ENCODE measurements at regions not wholly inside any gene's neighbourhood (a gene's known extent, or its start where the extent isn't known, plus 50 kb on each side); places are given as distances from the start of the nearest gene placed in this dataset.

DNA sequence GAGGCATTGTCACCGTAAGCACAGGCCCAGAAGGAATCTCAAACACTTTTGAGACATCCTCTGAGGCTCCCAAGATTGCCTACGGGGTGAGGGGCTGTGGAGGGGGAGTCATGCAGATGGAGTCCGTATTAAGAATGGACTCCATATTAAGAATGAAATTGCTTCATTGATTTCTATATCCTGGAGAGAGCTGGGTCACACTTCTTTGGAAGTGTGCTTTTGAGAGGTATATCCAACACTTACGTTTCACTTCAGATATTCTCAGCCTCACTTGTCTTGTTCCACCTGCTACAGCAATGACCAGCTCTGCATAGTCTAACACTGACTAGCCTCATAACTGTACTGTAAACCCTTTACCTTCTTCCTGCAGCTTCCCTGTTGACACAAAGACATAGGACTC lies 62.6 kb upstream of the ARHGAP5 start:
- ATAC-seq = no peak

DNA sequence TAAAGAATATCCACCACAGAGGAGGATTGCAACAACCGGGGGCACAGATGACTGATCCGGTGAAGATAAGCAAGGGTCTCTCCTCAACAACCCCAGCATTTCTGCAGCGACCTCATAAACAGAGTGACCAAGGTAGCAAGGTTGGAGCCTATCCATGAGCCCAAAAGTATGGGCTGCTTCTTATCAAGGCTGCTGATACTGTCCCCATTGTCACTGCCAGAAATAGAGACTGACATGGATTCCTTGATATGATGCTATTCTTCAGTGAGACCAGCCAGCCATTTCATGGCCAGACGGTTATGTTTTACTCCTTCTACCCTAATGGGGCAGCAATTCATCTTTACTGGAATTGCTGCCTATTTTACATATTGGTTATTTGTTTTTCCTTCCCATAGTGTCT lies 61.9 kb upstream of the ARHGAP5 start:
- no peak for ATAC-seq
- TF ChIP-seq SNAI2 (CRISPR knock-in tag; IDR thresholded peaks at IDR 0.05) = no peak

More for the DNA sequence above, 62.6 kb upstream of the ARHGAP5 start:
- TF ChIP-seq ZC3H10 (CRISPR knock-in tag; IDR thresholded peaks at IDR 0.05) (no peak), ZNF565 (CRISPR knock-in tag; conservative IDR thresholded peaks at IDR 0.05; ENCODE audit: low read depth) (no peak), BACH2 (CRISPR knock-in tag; IDR thresholded peaks at IDR 0.05; ENCODE audit: borderline replicate concordance) (no peak), ZFP3 (CRISPR knock-in tag; IDR thresholded peaks at IDR 0.05) (no peak), ZFP30 (CRISPR knock-in tag; IDR thresholded peaks at IDR 0.05) (no peak), ISL1 (CRISPR knock-in tag; IDR thresholded peaks at IDR 0.05) (no peak)

DNA sequence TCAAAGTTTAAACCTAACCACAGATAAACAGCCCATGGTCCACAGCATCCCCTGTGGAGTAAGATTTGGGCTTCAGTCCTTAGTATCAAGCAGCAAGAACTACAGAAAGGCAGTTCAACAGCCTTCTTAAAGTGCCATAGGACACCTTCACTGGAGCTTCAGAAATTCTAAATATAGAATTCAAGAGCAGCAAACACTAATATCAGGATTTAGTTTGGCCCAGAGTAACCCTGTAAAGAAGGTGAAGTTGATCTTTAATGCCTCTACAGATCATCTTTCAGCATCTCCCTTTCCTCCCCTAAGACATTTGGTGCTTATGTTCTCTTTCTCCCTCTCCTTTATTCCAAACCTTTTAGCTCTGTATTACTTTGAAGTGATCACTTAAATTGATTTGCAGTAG lies 59.5 kb upstream of the ARHGAP5 start:
- no peak for ATAC-seq
- TF ChIP-seq CSDC2 (CRISPR knock-in tag; IDR thresholded peaks at IDR 0.05) (no peak), ARNTL (CRISPR knock-in tag; IDR thresholded peaks at IDR 0.05; ENCODE audit: borderline replicate concordance, low read depth) (no peak), ZNF70 (CRISPR knock-in tag; IDR thresholded peaks at IDR 0.05) (no peak), OSR1 (CRISPR knock-in tag; IDR thresholded peaks at IDR 0.05) (no peak), ESRRG (CRISPR knock-in tag; IDR thresholded peaks at IDR 0.05) (no peak), ZFP3 (CRISPR knock-in tag; IDR thresholded peaks at IDR 0.05) (no peak), PPARA (CRISPR knock-in tag; IDR thresholded peaks at IDR 0.05; ENCODE audit: borderline replicate concordance) (no peak), SNAI2 (CRISPR knock-in tag; IDR thresholded peaks at IDR 0.05) (no peak)
- TF ChIP-seq, protein P1, sequence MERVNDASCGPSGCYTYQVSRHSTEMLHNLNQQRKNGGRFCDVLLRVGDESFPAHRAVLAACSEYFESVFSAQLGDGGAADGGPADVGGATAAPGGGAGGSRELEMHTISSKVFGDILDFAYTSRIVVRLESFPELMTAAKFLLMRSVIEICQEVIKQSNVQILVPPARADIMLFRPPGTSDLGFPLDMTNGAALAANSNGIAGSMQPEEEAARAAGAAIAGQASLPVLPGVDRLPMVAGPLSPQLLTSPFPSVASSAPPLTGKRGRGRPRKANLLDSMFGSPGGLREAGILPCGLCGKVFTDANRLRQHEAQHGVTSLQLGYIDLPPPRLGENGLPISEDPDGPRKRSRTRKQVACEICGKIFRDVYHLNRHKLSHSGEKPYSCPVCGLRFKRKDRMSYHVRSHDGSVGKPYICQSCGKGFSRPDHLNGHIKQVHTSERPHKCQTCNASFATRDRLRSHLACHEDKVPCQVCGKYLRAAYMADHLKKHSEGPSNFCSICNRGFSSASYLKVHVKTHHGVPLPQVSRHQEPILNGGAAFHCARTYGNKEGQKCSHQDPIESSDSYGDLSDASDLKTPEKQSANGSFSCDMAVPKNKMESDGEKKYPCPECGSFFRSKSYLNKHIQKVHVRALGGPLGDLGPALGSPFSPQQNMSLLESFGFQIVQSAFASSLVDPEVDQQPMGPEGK (CRISPR knock-in tag; IDR thresholded peaks at IDR 0.05; ENCODE audit: borderline replicate concordance) = no peak

DNA sequence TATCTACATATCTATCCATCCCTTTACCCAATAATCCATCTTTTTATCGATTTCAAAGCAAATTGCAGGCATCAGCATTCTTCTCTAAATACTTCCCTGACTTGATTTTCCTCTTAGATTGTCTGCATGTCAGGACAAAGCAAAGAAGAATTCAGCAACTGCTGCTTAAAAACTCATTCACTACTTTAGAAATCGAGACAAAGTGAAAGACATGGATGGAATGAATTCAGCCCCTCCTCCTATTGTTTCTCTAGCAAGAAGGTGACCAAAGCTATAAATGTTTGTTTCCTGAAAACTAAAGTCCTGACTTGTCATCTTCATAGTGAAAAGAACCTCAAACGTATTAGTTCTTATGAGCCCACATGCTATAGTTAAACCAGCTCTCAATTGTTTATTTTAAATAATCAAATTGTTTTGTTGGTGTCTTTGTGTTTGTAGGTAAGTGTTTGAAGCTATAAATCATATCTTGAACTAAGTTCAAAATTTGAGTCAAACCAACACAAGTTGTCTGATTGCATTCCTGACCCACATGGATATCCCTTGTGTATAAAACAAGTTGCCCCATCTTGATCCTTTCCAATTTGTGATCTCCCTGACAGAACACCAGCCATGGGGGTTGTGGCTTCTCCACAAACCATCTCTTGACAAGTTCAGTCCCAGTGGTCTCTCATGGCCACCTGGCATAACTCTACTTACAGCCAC lies 58.6 kb upstream of the ARHGAP5 start:
- no peak for TF ChIP-seq ZFP3 (CRISPR knock-in tag; IDR thresholded peaks at IDR 0.05)
- TF ChIP-seq, protein P2, sequence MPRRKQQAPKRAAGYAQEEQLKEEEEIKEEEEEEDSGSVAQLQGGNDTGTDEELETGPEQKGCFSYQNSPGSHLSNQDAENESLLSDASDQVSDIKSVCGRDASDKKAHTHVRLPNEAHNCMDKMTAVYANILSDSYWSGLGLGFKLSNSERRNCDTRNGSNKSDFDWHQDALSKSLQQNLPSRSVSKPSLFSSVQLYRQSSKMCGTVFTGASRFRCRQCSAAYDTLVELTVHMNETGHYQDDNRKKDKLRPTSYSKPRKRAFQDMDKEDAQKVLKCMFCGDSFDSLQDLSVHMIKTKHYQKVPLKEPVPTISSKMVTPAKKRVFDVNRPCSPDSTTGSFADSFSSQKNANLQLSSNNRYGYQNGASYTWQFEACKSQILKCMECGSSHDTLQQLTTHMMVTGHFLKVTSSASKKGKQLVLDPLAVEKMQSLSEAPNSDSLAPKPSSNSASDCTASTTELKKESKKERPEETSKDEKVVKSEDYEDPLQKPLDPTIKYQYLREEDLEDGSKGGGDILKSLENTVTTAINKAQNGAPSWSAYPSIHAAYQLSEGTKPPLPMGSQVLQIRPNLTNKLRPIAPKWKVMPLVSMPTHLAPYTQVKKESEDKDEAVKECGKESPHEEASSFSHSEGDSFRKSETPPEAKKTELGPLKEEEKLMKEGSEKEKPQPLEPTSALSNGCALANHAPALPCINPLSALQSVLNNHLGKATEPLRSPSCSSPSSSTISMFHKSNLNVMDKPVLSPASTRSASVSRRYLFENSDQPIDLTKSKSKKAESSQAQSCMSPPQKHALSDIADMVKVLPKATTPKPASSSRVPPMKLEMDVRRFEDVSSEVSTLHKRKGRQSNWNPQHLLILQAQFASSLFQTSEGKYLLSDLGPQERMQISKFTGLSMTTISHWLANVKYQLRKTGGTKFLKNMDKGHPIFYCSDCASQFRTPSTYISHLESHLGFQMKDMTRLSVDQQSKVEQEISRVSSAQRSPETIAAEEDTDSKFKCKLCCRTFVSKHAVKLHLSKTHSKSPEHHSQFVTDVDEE (CRISPR knock-in tag; IDR thresholded peaks at IDR 0.05) = no peak
- no peak for ATAC-seq

DNA sequence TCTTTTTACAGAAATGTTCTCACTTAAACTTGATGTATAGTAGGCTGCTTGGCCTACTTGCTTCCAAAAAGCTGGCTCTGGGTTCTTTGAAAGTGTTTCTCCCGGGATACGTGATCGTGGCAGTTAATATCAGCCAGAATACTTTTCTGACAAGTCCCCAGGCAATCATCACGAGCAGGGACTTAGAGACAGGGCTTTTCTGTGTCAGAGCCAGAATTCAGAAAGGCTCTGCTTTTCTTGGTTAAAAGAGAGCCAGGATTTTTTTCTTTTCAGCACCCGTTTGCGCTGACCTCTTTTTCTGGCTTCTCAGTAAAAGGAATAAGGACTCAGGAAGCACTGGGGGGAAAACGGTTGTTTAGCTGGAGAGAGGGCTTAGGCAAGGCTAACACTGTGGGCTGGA lies 57.8 kb upstream of the ARHGAP5 start:
- no peak for ATAC-seq
- TF ChIP-seq TCF4 (CRISPR knock-in tag; IDR thresholded peaks at IDR 0.05; ENCODE audit: borderline replicate concordance) (no peak), ZNF565 (CRISPR knock-in tag; conservative IDR thresholded peaks at IDR 0.05; ENCODE audit: low read depth) (no peak), OSR1 (CRISPR knock-in tag; IDR thresholded peaks at IDR 0.05) (no peak), ARNTL (CRISPR knock-in tag; IDR thresholded peaks at IDR 0.05; ENCODE audit: borderline replicate concordance, low read depth) (no peak), BACH2 (CRISPR knock-in tag; IDR thresholded peaks at IDR 0.05; ENCODE audit: borderline replicate concordance) (no peak), ISL1 (CRISPR knock-in tag; IDR thresholded peaks at IDR 0.05) (no peak), RARB (CRISPR knock-in tag; IDR thresholded peaks at IDR 0.05) (no peak), ZFP3 (CRISPR knock-in tag; IDR thresholded peaks at IDR 0.05) (no peak), CSDC2 (CRISPR knock-in tag; IDR thresholded peaks at IDR 0.05) (no peak), ESRRG (CRISPR knock-in tag; IDR thresholded peaks at IDR 0.05) (no peak)

DNA sequence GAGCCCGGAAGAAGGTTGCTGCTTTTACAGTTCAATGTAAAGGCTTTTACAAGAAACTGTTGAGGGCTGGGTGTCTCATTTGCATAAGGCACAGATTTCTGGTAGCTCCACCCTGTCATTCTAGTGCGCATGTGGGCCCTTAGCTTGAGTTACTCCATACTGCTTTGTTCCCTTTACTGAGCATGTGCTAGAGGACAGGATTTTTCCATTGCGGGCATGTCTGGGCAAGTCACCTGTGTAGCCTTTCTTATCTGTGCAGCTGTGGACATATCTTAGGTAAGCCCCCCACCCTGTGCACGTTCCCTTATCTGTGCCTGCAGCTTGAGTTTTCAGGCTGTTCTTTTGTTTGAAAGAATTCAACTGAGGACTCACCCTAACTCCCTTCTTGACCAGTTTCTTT lies 56.2 kb upstream of the ARHGAP5 start:
- ATAC-seq = no peak
- no peak for TF ChIP-seq RARB (CRISPR knock-in tag; IDR thresholded peaks at IDR 0.05)

DNA sequence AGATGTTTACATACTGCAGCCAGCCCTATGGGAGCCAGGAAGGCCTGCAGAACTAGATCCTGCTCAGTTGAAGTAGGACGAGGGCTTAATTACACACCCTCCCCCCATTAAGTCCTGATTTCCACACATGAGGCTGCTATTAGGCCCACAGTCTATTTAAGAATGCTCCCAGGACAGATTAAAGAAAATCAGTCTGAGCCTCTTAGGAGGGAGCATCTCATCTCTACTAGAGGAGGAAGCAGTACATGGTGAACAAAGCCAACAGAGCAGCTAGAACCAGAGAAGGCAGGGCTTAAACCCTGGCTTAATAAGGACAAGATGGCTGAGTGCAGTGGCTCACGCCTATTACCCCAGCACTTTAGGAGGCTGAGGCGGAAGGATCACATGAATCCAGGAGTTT lies 55.8 kb upstream of the ARHGAP5 start:
- ATAC-seq = no peak
- no peak for TF ChIP-seq BACH2 (CRISPR knock-in tag; IDR thresholded peaks at IDR 0.05; ENCODE audit: borderline replicate concordance)
- no peak for TF ChIP-seq SNAI2 (CRISPR knock-in tag; IDR thresholded peaks at IDR 0.05)
- TF ChIP-seq ZNF70 (CRISPR knock-in tag; IDR thresholded peaks at IDR 0.05) = no peak
- TF ChIP-seq RARB (CRISPR knock-in tag; IDR thresholded peaks at IDR 0.05) = no peak
- TF ChIP-seq, protein P3, sequence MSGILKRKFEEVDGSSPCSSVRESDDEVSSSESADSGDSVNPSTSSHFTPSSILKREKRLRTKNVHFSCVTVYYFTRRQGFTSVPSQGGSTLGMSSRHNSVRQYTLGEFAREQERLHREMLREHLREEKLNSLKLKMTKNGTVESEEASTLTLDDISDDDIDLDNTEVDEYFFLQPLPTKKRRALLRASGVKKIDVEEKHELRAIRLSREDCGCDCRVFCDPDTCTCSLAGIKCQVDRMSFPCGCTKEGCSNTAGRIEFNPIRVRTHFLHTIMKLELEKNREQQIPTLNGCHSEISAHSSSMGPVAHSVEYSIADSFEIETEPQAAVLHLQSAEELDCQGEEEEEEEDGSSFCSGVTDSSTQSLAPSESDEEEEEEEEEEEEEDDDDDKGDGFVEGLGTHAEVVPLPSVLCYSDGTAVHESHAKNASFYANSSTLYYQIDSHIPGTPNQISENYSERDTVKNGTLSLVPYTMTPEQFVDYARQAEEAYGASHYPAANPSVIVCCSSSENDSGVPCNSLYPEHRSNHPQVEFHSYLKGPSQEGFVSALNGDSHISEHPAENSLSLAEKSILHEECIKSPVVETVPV (CRISPR knock-in tag; IDR thresholded peaks at IDR 0.05) = no peak
- no peak for TF ChIP-seq ISL1 (CRISPR knock-in tag; IDR thresholded peaks at IDR 0.05)
- no peak for TF ChIP-seq ZNF8 (CRISPR knock-in tag; IDR thresholded peaks at IDR 0.05)
- TF ChIP-seq ZC3H10 (CRISPR knock-in tag; IDR thresholded peaks at IDR 0.05) = no peak
- no peak for TF ChIP-seq ZNF565 (CRISPR knock-in tag; conservative IDR thresholded peaks at IDR 0.05; ENCODE audit: low read depth)
- no peak for TF ChIP-seq OSR1 (CRISPR knock-in tag; IDR thresholded peaks at IDR 0.05)
- TF ChIP-seq ARNTL (CRISPR knock-in tag; IDR thresholded peaks at IDR 0.05; ENCODE audit: borderline replicate concordance, low read depth) = no peak
